ENCODE measurements at regions not wholly inside any gene's neighbourhood (a gene's known extent, or its start where the extent isn't known, plus 50 kb on each side); places are given as distances from the start of the nearest gene placed in this dataset.
"Not testable (repeated sequence)": the region's sequence is repeated elsewhere in the genome, so short reads cannot be mapped to it uniquely, and the experiment has no call there.

- not testable (repeated sequence) for TF ChIP-seq CTCF (IDR thresholded peaks at IDR 0.05); POLR2A (IDR thresholded peaks at IDR 0.05); EP300 (IDR thresholded peaks at IDR 0.05; ENCODE audit: low read depth); POLR2AphosphoS5 (IDR thresholded peaks at IDR 0.05)
These were observed 169.5 kb downstream of the TP53TG3F start for GRCh38 chr16:33628895-33629294.

Data from transverse colon (tissue), 4 donors.